ENCODE measurements at regions not wholly inside any gene's neighbourhood (a gene's known extent, or its start where the extent isn't known, plus 50 kb on each side); places are given as distances from the start of the nearest gene placed in this dataset.

DNA sequence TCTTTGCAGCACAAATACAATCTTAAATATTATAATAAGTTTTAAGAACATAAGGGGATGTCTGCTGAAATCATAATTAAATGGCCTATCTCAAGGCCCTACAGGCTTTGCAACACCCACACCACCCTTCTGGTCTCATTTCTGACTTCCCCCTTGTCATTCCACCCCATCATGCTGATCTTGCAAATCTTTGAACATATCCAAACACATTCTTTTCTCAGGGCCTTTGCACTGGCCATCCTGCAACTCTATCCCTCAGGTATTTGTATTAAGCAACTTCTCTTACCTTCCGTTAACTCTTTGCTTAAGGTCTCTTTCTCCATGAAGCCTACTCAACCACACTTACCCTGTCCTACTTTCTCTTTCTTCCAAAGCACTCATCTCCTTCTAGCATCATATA lies 51.8 kb upstream of the CCDC150 start:
- TF ChIP-seq, protein P1, sequence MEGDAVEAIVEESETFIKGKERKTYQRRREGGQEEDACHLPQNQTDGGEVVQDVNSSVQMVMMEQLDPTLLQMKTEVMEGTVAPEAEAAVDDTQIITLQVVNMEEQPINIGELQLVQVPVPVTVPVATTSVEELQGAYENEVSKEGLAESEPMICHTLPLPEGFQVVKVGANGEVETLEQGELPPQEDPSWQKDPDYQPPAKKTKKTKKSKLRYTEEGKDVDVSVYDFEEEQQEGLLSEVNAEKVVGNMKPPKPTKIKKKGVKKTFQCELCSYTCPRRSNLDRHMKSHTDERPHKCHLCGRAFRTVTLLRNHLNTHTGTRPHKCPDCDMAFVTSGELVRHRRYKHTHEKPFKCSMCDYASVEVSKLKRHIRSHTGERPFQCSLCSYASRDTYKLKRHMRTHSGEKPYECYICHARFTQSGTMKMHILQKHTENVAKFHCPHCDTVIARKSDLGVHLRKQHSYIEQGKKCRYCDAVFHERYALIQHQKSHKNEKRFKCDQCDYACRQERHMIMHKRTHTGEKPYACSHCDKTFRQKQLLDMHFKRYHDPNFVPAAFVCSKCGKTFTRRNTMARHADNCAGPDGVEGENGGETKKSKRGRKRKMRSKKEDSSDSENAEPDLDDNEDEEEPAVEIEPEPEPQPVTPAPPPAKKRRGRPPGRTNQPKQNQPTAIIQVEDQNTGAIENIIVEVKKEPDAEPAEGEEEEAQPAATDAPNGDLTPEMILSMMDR (IDR thresholded peaks at IDR 0.05) = no peak
- TF ChIP-seq POLR2A (IDR thresholded peaks at IDR 0.05) = no peak
